Mesenchymal stem cell (in vitro differentiated cells and primary cell): ENCODE measurements at regions not wholly inside any gene's neighbourhood (a gene's known extent, or its start where the extent isn't known, plus 50 kb on each side); places are given as distances from the start of the nearest gene placed in this dataset.

Experiments used
- DNase-seq: peaks from one replicate; pipeline ENCODE4 v3.0.0-alpha.2; 2013
- H2AFZ ChIP-seq: one replicate; pipeline ENCODE4 v1.6.1; 2013; ENCODE audit warnings: low read depth, mild to moderate bottlenecking, control low read depth, inconsistent platforms, low read length, moderate library complexity
- H2AK5ac ChIP-seq: 2 replicates; pipeline ENCODE4 v1.6.1; 2013; ENCODE audit warnings: low read length, moderate library complexity, mild to moderate bottlenecking, inconsistent platforms; ENCODE audit not compliant: severe bottlenecking
- H2BK120ac ChIP-seq: one replicate; pipeline ENCODE4 v1.6.1; 2013; ENCODE audit warnings: low read depth, mild to moderate bottlenecking, inconsistent platforms, low read length, moderate library complexity
- H2BK12ac ChIP-seq, 2 experiments: one replicate each; pipeline ENCODE4 v1.6.1; 2013; ENCODE audit warnings: inconsistent platforms in 2 of 2, low read length in 2 of 2, mild to moderate bottlenecking in 2 of 2, moderate library complexity in 2 of 2, control low read depth in 1 of 2
- H2BK15ac ChIP-seq: one replicate; pipeline ENCODE4 v1.6.1; 2013; ENCODE audit warnings: mild to moderate bottlenecking, low read depth, inconsistent platforms; ENCODE audit not compliant: poor library complexity, severe bottlenecking
- H2BK5ac ChIP-seq: 2 replicates; pipeline ENCODE4 v1.6.1; 2013; ENCODE audit warnings: low read depth, mild to moderate bottlenecking, low read length, control low read depth, inconsistent platforms; ENCODE audit not compliant: poor library complexity, severe bottlenecking
- H3K14ac ChIP-seq, 2 experiments: one replicate each; pipeline ENCODE4 v1.6.1; 2013; ENCODE audit warnings: inconsistent platforms in 2 of 2, low read length in 2 of 2, control low read depth in 1 of 2, mild to moderate bottlenecking in 1 of 2, moderate library complexity in 1 of 2
- H3K18ac ChIP-seq, 2 experiments: one replicate each; pipeline ENCODE4 v1.6.1; 2013; ENCODE audit warnings: inconsistent platforms in 2 of 2, low read length in 2 of 2, control low read depth in 1 of 2, low read depth in 1 of 2, mild to moderate bottlenecking in 1 of 2
- H3K23ac ChIP-seq, 2 experiments: one replicate each; pipeline ENCODE4 v1.6.1; 2013; ENCODE audit warnings: inconsistent platforms in 2 of 2, low read length in 2 of 2, mild to moderate bottlenecking in 2 of 2, moderate library complexity in 2 of 2, control low read depth in 1 of 2
- H3K27ac ChIP-seq: 2 replicates; pipeline ENCODE4 v1.5.1; 2013; ENCODE audit warnings: mild to moderate bottlenecking, moderate library complexity, low read length, control low read depth, inconsistent platforms; ENCODE audit not compliant: poor library complexity, severe bottlenecking
- H3K27me3 ChIP-seq, 2 experiments: 2 replicates each; pipeline versions ENCODE4 v1.6.1 to v1.7.0; 2013; ENCODE audit warnings: low read length in 2 of 2, mild to moderate bottlenecking in 2 of 2, moderate library complexity in 2 of 2, control low read depth in 1 of 2, inconsistent platforms in 1 of 2; ENCODE audit not compliant: control insufficient read depth in 1 of 2, insufficient read depth in 1 of 2
- H3K36me3 ChIP-seq, 2 experiments: 2 replicates each; pipeline versions ENCODE4 v1.6.1 to v1.7.0; 2013; ENCODE audit warnings: low read length in 2 of 2, control low read depth in 1 of 2, inconsistent platforms in 1 of 2, low read depth in 1 of 2, mild to moderate bottlenecking in 1 of 2; ENCODE audit not compliant: insufficient read depth in 2 of 2, control insufficient read depth in 1 of 2
- H3K4ac ChIP-seq, 2 experiments: one replicate each; pipeline ENCODE4 v1.6.1; 2013; ENCODE audit warnings: inconsistent platforms in 2 of 2, low read length in 2 of 2, mild to moderate bottlenecking in 2 of 2, moderate library complexity in 2 of 2, control low read depth in 1 of 2, low read depth in 1 of 2
- H3K4me1 ChIP-seq: 2 replicates; pipeline ENCODE4 v1.6.1; 2013; ENCODE audit warnings: low read depth, low read length, control low read depth; ENCODE audit not compliant: control insufficient read depth, insufficient read depth
- H3K4me2 ChIP-seq: 2 replicates; pipeline ENCODE4 v1.6.1; 2013; ENCODE audit warnings: low read length, mild to moderate bottlenecking, inconsistent platforms; ENCODE audit not compliant: poor library complexity, severe bottlenecking
- H3K4me3 ChIP-seq, 2 experiments: 2 replicates each; pipeline versions ENCODE4 v1.5.1 to v1.7.0; 2013; ENCODE audit warnings: low read length in 2 of 2, mild to moderate bottlenecking in 2 of 2, control low read depth in 1 of 2, low read depth in 1 of 2; ENCODE audit not compliant: insufficient read depth in 1 of 2
- H3K79me1 ChIP-seq: replicated peaks from 2 replicates; pipeline ENCODE4 v1.6.1; 2013; ENCODE audit warnings: mild to moderate bottlenecking, control low read depth, low read length, inconsistent platforms; ENCODE audit not compliant: poor library complexity, severe bottlenecking
- H3K9ac ChIP-seq: 2 replicates; pipeline ENCODE4 v1.7.0; 2013; ENCODE audit warnings: mild to moderate bottlenecking, low read length, moderate library complexity
- H3K9me3 ChIP-seq: 2 replicates; pipeline ENCODE4 v1.7.0; 2013; ENCODE audit warnings: mild to moderate bottlenecking, low read length; ENCODE audit not compliant: control insufficient read depth
- H4K8ac ChIP-seq: one replicate; pipeline ENCODE4 v1.6.1; 2013; ENCODE audit warnings: inconsistent platforms, mild to moderate bottlenecking, low read length, moderate library complexity
- H4K91ac ChIP-seq: one replicate; pipeline ENCODE4 v1.6.1; 2013; ENCODE audit warnings: mild to moderate bottlenecking, low read length, inconsistent platforms
- WGBS: methylation state at CpG from one replicate; pipeline ENCODE4 v1.1.7; 2013; ENCODE audit warnings: mixed read lengths; 5-methylcytosine and 5-hydroxymethylcytosine counted together

GRCh38 chr4:79065262-79065661 is 126.0 kb upstream of the PAQR3 start:
- Histone ChIP-seq H3K36me3 (no peaks in the 10 kb centered on the region), H3K4ac (no peak overlapping the region), H2BK5ac (no peak overlapping the region), H4K91ac (no peak overlapping the region), H3K14ac (no peak overlapping the region), H3K27me3 (no peaks in the 10 kb centered on the region), H3K4me3 (no peak overlapping the region), H3K4me1 (no peaks in the 10 kb centered on the region), H3K23ac (no peak overlapping the region), H3K4me2 (no peak overlapping the region), H3K9me3 (peaks cover 4% of the 10 kb centered on the region), H4K8ac (no peak overlapping the region), H2AFZ (no peak overlapping the region), H3K79me1 (no peaks in the 10 kb centered on the region), H2BK12ac (no peak overlapping the region), H2AK5ac (no peak overlapping the region), H2BK15ac (no peak overlapping the region), H3K9ac (no peak overlapping the region), H2BK120ac (no peak overlapping the region), H3K18ac (no peak overlapping the region), H3K27ac (no peak overlapping the region)
- no peak for DNase-seq
- WGBS: 63% methylated on average over 1 of the region's 1 CpG

- H2BK5ac ChIP-seq: no peak overlapping the region
- no peak overlapping the region for H3K4me3 ChIP-seq
- no peak overlapping the region for H3K18ac ChIP-seq
- H3K27me3 ChIP-seq: no peaks in the 10 kb centered on the region
- H4K91ac ChIP-seq: no peak overlapping the region
- no CpG with 5 or more reads among the region's 3 CpGs for WGBS
- H3K4me2 ChIP-seq: no peak overlapping the region
- H3K79me1 ChIP-seq: no peaks in the 10 kb centered on the region
- no peak overlapping the region for H4K8ac ChIP-seq
- H3K36me3 ChIP-seq: no peaks in the 10 kb centered on the region
- DNase-seq: no peak
- no peak overlapping the region for H3K27ac ChIP-seq
- H3K14ac ChIP-seq: no peak overlapping the region
- no peak overlapping the region for H2BK12ac ChIP-seq
- no peak overlapping the region for H2BK15ac ChIP-seq
- no peak overlapping the region for H2AFZ ChIP-seq
- no peak overlapping the region for H2AK5ac ChIP-seq
- H3K9ac ChIP-seq: no peak overlapping the region
- H3K4ac ChIP-seq: no peak overlapping the region
- H3K4me1 ChIP-seq: no peaks in the 10 kb centered on the region
- peaks cover 4% of the 10 kb centered on the region for H3K9me3 ChIP-seq
- H2BK120ac ChIP-seq: no peak overlapping the region
- no peak overlapping the region for H3K23ac ChIP-seq
These were observed 125.6 kb upstream of the PAQR3 start for GRCh38 chr4:79064806-79065205.

GRCh38 chr4:79059631-79060399 is 120.6 kb upstream of the PAQR3 start:
- Histone ChIP-seq H3K4me2 (no peak overlapping the region), H3K9ac (no peak overlapping the region), H3K36me3 (no peaks in the 10 kb centered on the region), H2BK5ac (no peak overlapping the region), H3K4ac (no peak overlapping the region), H3K14ac (no peak overlapping the region), H2BK12ac (no peak overlapping the region), H3K23ac (no peak overlapping the region), H2BK120ac (no peak overlapping the region), H2AFZ (no peak overlapping the region), H3K4me3 (no peak overlapping the region), H3K18ac (no peak overlapping the region), H2AK5ac (no peak overlapping the region), H4K91ac (no peak overlapping the region), H3K27ac (no peak overlapping the region), H4K8ac (no peak overlapping the region), H2BK15ac (no peak overlapping the region), H3K79me1 (no peaks in the 10 kb centered on the region), H3K4me1 (no peaks in the 10 kb centered on the region), H3K9me3 (no peaks in the 10 kb centered on the region), H3K27me3 (no peaks in the 10 kb centered on the region)
- DNase-seq: no peak
- WGBS: 86% methylated on average over 4 of the region's 4 CpGs

- WGBS: 81% methylated on average over 2 of the region's 2 CpGs
- DNase-seq: no peak
- Histone ChIP-seq H3K4ac (no peak overlapping the region), H3K27me3 (no peaks in the 10 kb centered on the region), H3K4me2 (no peak overlapping the region), H3K4me1 (no peaks in the 10 kb centered on the region), H3K27ac (no peak overlapping the region), H2AK5ac (no peak overlapping the region), H3K4me3 (no peak overlapping the region), H3K23ac (no peak overlapping the region), H2BK120ac (no peak overlapping the region), H3K9ac (no peak overlapping the region), H3K14ac (no peak overlapping the region), H2AFZ (no peak overlapping the region), H3K36me3 (no peaks in the 10 kb centered on the region), H2BK5ac (no peak overlapping the region), H4K91ac (no peak overlapping the region), H2BK12ac (no peak overlapping the region), H4K8ac (no peak overlapping the region), H3K79me1 (no peaks in the 10 kb centered on the region), H2BK15ac (no peak overlapping the region), H3K18ac (no peak overlapping the region), H3K9me3 (no peaks in the 10 kb centered on the region)
These were observed 118.5 kb upstream of the PAQR3 start for GRCh38 chr4:79057772-79058171.
